ENCODE measurements at regions not wholly inside any gene's neighbourhood (a gene's known extent, or its start where the extent isn't known, plus 50 kb on each side); places are given as distances from the start of the nearest gene placed in this dataset.
"Not testable (repeated sequence)": the region's sequence is repeated elsewhere in the genome, so short reads cannot be mapped to it uniquely, and the experiment has no call there.

- Histone ChIP-seq H3K27ac (ENCODE audit: low read length) (no peak overlapping the region), H3K9me3 (ENCODE audit: control insufficient read depth, low read length) (no peaks in the 10 kb centered on the region), H3K4me3 (ENCODE audit: low read length) (no peak overlapping the region), H3K27me3 (ENCODE audit: control insufficient read depth, insufficient read depth) (no peaks in the 10 kb centered on the region), H3K4me1 (ENCODE audit: control insufficient read depth, insufficient read depth, low read length) (no peaks in the 10 kb centered on the region)
- no peak for ATAC-seq
- WGBS: 77% methylated on average over 3 of the region's 3 CpGs
- intact Hi-C loops (cut with DNase I): no loop called here
- no peak for DNase-seq
Measured at GRCh38 chr10:84704101-84704500, 375.7 kb downstream of the CCSER2 start.

- DNase-seq (no peak), ATAC-seq (no peak)
- Histone ChIP-seq H3K27ac (ENCODE audit: low read length) (no peak overlapping the region), H3K27me3 (ENCODE audit: control insufficient read depth, insufficient read depth) (no peaks in the 10 kb centered on the region), H3K9me3 (ENCODE audit: control insufficient read depth, low read length) (no peaks in the 10 kb centered on the region), H3K4me3 (ENCODE audit: low read length) (no peak overlapping the region), H3K4me1 (ENCODE audit: control insufficient read depth, insufficient read depth, low read length) (no peaks in the 10 kb centered on the region)
- intact Hi-C loops (cut with DNase I): no loop called here
- WGBS: 56% methylated on average over 1 of the region's 1 CpG
Measured at GRCh38 chr10:84706431-84706830, 378.0 kb downstream of the CCSER2 start.

GRCh38 chr10:84706875-84707274 is 378.5 kb downstream of the CCSER2 start:
- WGBS: 47% methylated on average over 8 of the region's 8 CpGs
- DNase-seq (no peak), ATAC-seq (no peak)
- H3K27me3 ChIP-seq (ENCODE audit: control insufficient read depth, insufficient read depth): no peaks in the 10 kb centered on the region
- no peak overlapping the region for H3K27ac ChIP-seq (ENCODE audit: low read length)
- H3K4me3 ChIP-seq (ENCODE audit: low read length): no peak overlapping the region
- intact Hi-C loops (cut with DNase I): no loop called here
- no peaks in the 10 kb centered on the region for H3K4me1 ChIP-seq (ENCODE audit: control insufficient read depth, insufficient read depth, low read length)
- H3K9me3 ChIP-seq (ENCODE audit: control insufficient read depth, low read length): no peaks in the 10 kb centered on the region

GRCh38 chr10:84715911-84716310 is 387.5 kb downstream of the CCSER2 start:
- intact Hi-C loops (cut with DNase I): no loop called here
- DNase-seq (no peak), ATAC-seq (no peak)
- Histone ChIP-seq H3K27ac (ENCODE audit: low read length) (no peak overlapping the region), H3K27me3 (ENCODE audit: control insufficient read depth, insufficient read depth) (no peaks in the 10 kb centered on the region), H3K9me3 (ENCODE audit: control insufficient read depth, low read length) (no peaks in the 10 kb centered on the region), H3K4me3 (ENCODE audit: low read length) (no peak overlapping the region), H3K4me1 (ENCODE audit: control insufficient read depth, insufficient read depth, low read length) (no peaks in the 10 kb centered on the region)
- WGBS: 31% methylated on average over 2 of the region's 2 CpGs

- intact Hi-C loops (cut with DNase I): no loop called here
- Histone ChIP-seq H3K27me3 (ENCODE audit: control insufficient read depth, insufficient read depth) (no peaks in the 10 kb centered on the region), H3K27ac (ENCODE audit: low read length) (no peak overlapping the region), H3K4me1 (ENCODE audit: control insufficient read depth, insufficient read depth, low read length) (no peaks in the 10 kb centered on the region), H3K4me3 (ENCODE audit: low read length) (no peak overlapping the region), H3K9me3 (ENCODE audit: control insufficient read depth, low read length) (no peaks in the 10 kb centered on the region)
- no peak for ATAC-seq
- no peak for DNase-seq
- WGBS: 72% methylated on average over 3 of the region's 3 CpGs
Measured at GRCh38 chr10:84718877-84719616, 390.7 kb downstream of the CCSER2 start.

GRCh38 chr10:84719687-84720086 is 391.3 kb downstream of the CCSER2 start:
- intact Hi-C loops (cut with DNase I): no loop called here
- Histone ChIP-seq H3K27me3 (ENCODE audit: control insufficient read depth, insufficient read depth) (no peaks in the 10 kb centered on the region), H3K4me1 (ENCODE audit: control insufficient read depth, insufficient read depth, low read length) (no peaks in the 10 kb centered on the region), H3K27ac (ENCODE audit: low read length) (no peak overlapping the region), H3K4me3 (ENCODE audit: low read length) (no peak overlapping the region), H3K9me3 (ENCODE audit: control insufficient read depth, low read length) (no peaks in the 10 kb centered on the region)
- DNase-seq (no peak), ATAC-seq (no peak)
- 83% methylated on average over 1 of the region's 1 CpG for WGBS

GRCh38 chr10:84727398-84727797 is 399.0 kb downstream of the CCSER2 start:
- ATAC-seq (no peak), DNase-seq (no peak)
- intact Hi-C loops (cut with DNase I): no loop called here
- 86% methylated on average over 5 of the region's 5 CpGs for WGBS
- no peaks in the 10 kb centered on the region for H3K9me3 ChIP-seq (ENCODE audit: control insufficient read depth, low read length)
- H3K4me1 ChIP-seq (ENCODE audit: control insufficient read depth, insufficient read depth, low read length): no peaks in the 10 kb centered on the region
- no peaks in the 10 kb centered on the region for H3K27me3 ChIP-seq (ENCODE audit: control insufficient read depth, insufficient read depth)
- H3K27ac ChIP-seq (ENCODE audit: low read length): no peak overlapping the region
- H3K4me3 ChIP-seq (ENCODE audit: low read length): no peak overlapping the region

GRCh38 chr10:84739126-84739525 is 410.7 kb downstream of the CCSER2 start:
- H3K9me3 ChIP-seq (ENCODE audit: control insufficient read depth, low read length); H3K27me3 ChIP-seq (ENCODE audit: control insufficient read depth, insufficient read depth); H3K4me1 ChIP-seq (ENCODE audit: control insufficient read depth, insufficient read depth, low read length); H3K4me3 ChIP-seq (ENCODE audit: low read length); H3K27ac ChIP-seq (ENCODE audit: low read length); intact Hi-C loops (cut with DNase I); ATAC-seq: not testable (repeated sequence)
- 76% methylated on average over 9 of the region's 9 CpGs for WGBS
- peak in 1 of 3 donors; percentile 17 for DNase-seq

GRCh38 chr10:84739641-84740040 is 411.3 kb downstream of the CCSER2 start:
- DNase-seq (no peak), ATAC-seq (no peak)
- WGBS: 94% methylated on average over 1 of the region's 1 CpG
- intact Hi-C loops (cut with DNase I): loop anchor here in 2 of 4 donors (5.0 to 10.0 kb wide), 2 partner anchors 125 to 127 kb away; no protein-coding TSS in a partner anchor
- H3K4me1 ChIP-seq (ENCODE audit: control insufficient read depth, insufficient read depth, low read length): no peaks in the 10 kb centered on the region
- H3K9me3 ChIP-seq (ENCODE audit: control insufficient read depth, low read length): no peaks in the 10 kb centered on the region
- H3K27me3 ChIP-seq (ENCODE audit: control insufficient read depth, insufficient read depth): no peaks in the 10 kb centered on the region
- no peak overlapping the region for H3K27ac ChIP-seq (ENCODE audit: low read length)
- H3K4me3 ChIP-seq (ENCODE audit: low read length): no peak overlapping the region

- H3K4me1 ChIP-seq (ENCODE audit: control insufficient read depth, insufficient read depth, low read length): no peaks in the 10 kb centered on the region
- ATAC-seq: no peak
- intact Hi-C loops (cut with DNase I): loop anchor here in 2 of 4 donors (5.0 to 10.0 kb wide), 2 partner anchors 129 to 131 kb away; no protein-coding TSS in a partner anchor
Measured at GRCh38 chr10:84743483-84743882, 415.1 kb downstream of the CCSER2 start.

GRCh38 chr10:84755311-84755710 is 426.9 kb downstream of the CCSER2 start:
- DNase-seq (no peak), ATAC-seq (no peak)
- no peak overlapping the region for H3K27ac ChIP-seq (ENCODE audit: low read length)
- no peaks in the 10 kb centered on the region for H3K9me3 ChIP-seq (ENCODE audit: control insufficient read depth, low read length)
- no peaks in the 10 kb centered on the region for H3K27me3 ChIP-seq (ENCODE audit: control insufficient read depth, insufficient read depth)
- H3K4me1 ChIP-seq (ENCODE audit: control insufficient read depth, insufficient read depth, low read length): no peaks in the 10 kb centered on the region
- no peak overlapping the region for H3K4me3 ChIP-seq (ENCODE audit: low read length)
- WGBS: 68% methylated on average over 7 of the region's 7 CpGs
- intact Hi-C loops (cut with DNase I): no loop called here

More at GRCh38 chr10:84743483-84743882, 415.1 kb downstream of the CCSER2 start:
- Histone ChIP-seq H3K9me3 (ENCODE audit: control insufficient read depth, low read length) (no peaks in the 10 kb centered on the region), H3K27me3 (ENCODE audit: control insufficient read depth, insufficient read depth) (no peaks in the 10 kb centered on the region), H3K4me3 (ENCODE audit: low read length) (no peak overlapping the region), H3K27ac (ENCODE audit: low read length) (no peak overlapping the region)
- no peak for DNase-seq

- H3K27me3 ChIP-seq (ENCODE audit: control insufficient read depth, insufficient read depth); H3K27ac ChIP-seq (ENCODE audit: low read length); ATAC-seq; intact Hi-C loops (cut with DNase I); DNase-seq; H3K4me3 ChIP-seq (ENCODE audit: low read length); H3K9me3 ChIP-seq (ENCODE audit: control insufficient read depth, low read length); H3K4me1 ChIP-seq (ENCODE audit: control insufficient read depth, insufficient read depth, low read length): not testable (repeated sequence)
- over 99% methylated on average over 2 of the region's 3 CpGs for WGBS
Measured at GRCh38 chr10:84756653-84757052, 428.3 kb downstream of the CCSER2 start.

Data from right cardiac atrium (tissue), 5 donors.